B cell (primary cell): ENCODE measurements at regions not wholly inside any gene's neighbourhood (a gene's known extent, or its start where the extent isn't known, plus 50 kb on each side); places are given as distances from the start of the nearest gene placed in this dataset.

ENCODE experiments used
- ATAC-seq: fragments of 200-7000 bp; cut with Tn5 transposase; one replicate; pipeline ENCODE4 v1.10.0; 2021; ENCODE audit warnings: low read depth, mild to moderate bottlenecking, moderate number of reproducible peaks, moderate library complexity
- CTCF ChIA-PET: fragments of 350-600 bp; sonication (Branson Sonifier 250); formaldehyde crosslinking; loops from one replicate; lab custom pipeline; 2021; ENCODE audit warnings: antibody characterized with exemption, inconsistent platforms; lab: Charles Lee
- POLR2A ChIA-PET: fragments of 350-600 bp; sonication (Branson Sonifier 250); formaldehyde crosslinking; loops from one replicate; lab custom pipeline; 2021; ENCODE audit warnings: antibody characterized with exemption; lab: Charles Lee
- DNase-seq: peaks from one replicate; pipeline ENCODE4 v3.0.0; 2013
- H2AFZ ChIP-seq: 2 replicates; pipeline ENCODE4 v1.6.1; 2012; ENCODE audit warnings: mild to moderate bottlenecking, low read depth, low read length; ENCODE audit not compliant: insufficient read depth, poor library complexity, severe bottlenecking
- H3K27ac ChIP-seq, 2 donors: 1 replicate in 1 of 2; 2 replicates in 1 of 2; pipeline ENCODE4 v1.5.1; 2012 to 2013; ENCODE audit warnings: low read length in 2 of 2, mild to moderate bottlenecking in 2 of 2, moderate library complexity in 1 of 2
- H3K27me3 ChIP-seq, 4 experiments: fragments of 200-600 bp in 1 of 4; sonication (generic) in 1 of 4; replicated peaks in 1 of 4; 1 replicate in 2 of 4; 2 replicates in 2 of 4; pipeline versions ENCODE4 v1.6.1 to v1.7.0; 2013 to 2016; ENCODE audit warnings: low read length in 3 of 4, mild to moderate bottlenecking in 2 of 4, mixed read lengths in 1 of 4, moderate library complexity in 1 of 4; ENCODE audit not compliant: insufficient read depth in 4 of 4, control insufficient read depth in 3 of 4; ENCODE audit errors: control extremely low read depth in 1 of 4
- H3K36me3 ChIP-seq, 2 experiments: replicated peaks in 1 of 2; 1 replicate in 1 of 2; 2 replicates in 1 of 2; pipeline versions ENCODE4 v1.6.1 to v1.7.1; 2013; ENCODE audit warnings: low read length in 1 of 2; ENCODE audit not compliant: insufficient read depth in 2 of 2, control insufficient read depth in 1 of 2; ENCODE audit errors: control extremely low read depth in 1 of 2, extremely low read depth in 1 of 2
- H3K4me1 ChIP-seq, 2 donors: fragments of 200-600 bp in 1 of 2; sonication (generic) in 1 of 2; 1 replicate in 1 of 2; 2 replicates in 1 of 2; pipeline versions ENCODE4 v1.5.1 to v1.6.1; 2013 to 2017; ENCODE audit warnings: low read length in 2 of 2; ENCODE audit not compliant: control insufficient read depth in 2 of 2, insufficient read depth in 2 of 2
- H3K4me2 ChIP-seq: replicated peaks from 2 replicates; pipeline ENCODE3; 2012; ENCODE audit warnings: mild to moderate bottlenecking, low read depth, low read length; ENCODE audit not compliant: poor library complexity, severe bottlenecking
- H3K4me3 ChIP-seq, 5 experiments: fragments of 200-600 bp in 1 of 5; sonication (generic) in 1 of 5; 1 replicate in 3 of 5; 2 replicates in 2 of 5; pipeline versions ENCODE4 v1.5.1 to v1.7.0; 2011 to 2016; ENCODE audit warnings: low read length in 4 of 5, mild to moderate bottlenecking in 4 of 5, low read depth in 2 of 5, control low read depth in 1 of 5, moderate library complexity in 1 of 5; ENCODE audit not compliant: insufficient read depth in 1 of 5; ENCODE audit errors: control extremely low read depth in 1 of 5, extremely low read depth in 1 of 5
- H3K79me2 ChIP-seq: fragments of 200-600 bp; sonication (generic); one replicate; pipeline ENCODE4 v1.6.0; 2016; ENCODE audit warnings: low read length; ENCODE audit not compliant: control insufficient read depth, insufficient read depth
- H3K9ac ChIP-seq: fragments of 200-600 bp; sonication (generic); 2 replicates; pipeline ENCODE4 v1.6.1; 2017; ENCODE audit warnings: mild to moderate bottlenecking, low read length, moderate library complexity
- H3K9me3 ChIP-seq, 3 donors: one replicate each; pipeline versions ENCODE4 v1.6.1 to v1.7.1; 2013; ENCODE audit warnings: low read length in 2 of 3; ENCODE audit not compliant: control insufficient read depth in 2 of 3, insufficient read depth in 1 of 3; ENCODE audit errors: control extremely low read depth in 1 of 3
- H4K20me1 ChIP-seq: 2 replicates; pipeline ENCODE4 v1.6.0; 2012; ENCODE audit warnings: mild to moderate bottlenecking, low read length; ENCODE audit not compliant: insufficient read depth, control insufficient read depth, poor library complexity, severe bottlenecking
- H3K27ac Mint-ChIP-seq: one replicate; pipeline ENCODE4 v1.8.0; 2021; ENCODE audit warnings: mixed read lengths
- H3K27me3 Mint-ChIP-seq: one replicate; pipeline ENCODE4 v1.8.0; 2021; ENCODE audit warnings: mixed read lengths
- H3K4me1 Mint-ChIP-seq: one replicate; pipeline ENCODE4 v1.8.0; 2021; ENCODE audit warnings: mixed read lengths
- H3K4me3 Mint-ChIP-seq: one replicate; pipeline ENCODE4 v1.8.0; 2021; ENCODE audit warnings: mixed read lengths
- H3K9me3 Mint-ChIP-seq: one replicate; pipeline ENCODE4 v1.8.0; 2022; ENCODE audit warnings: mixed read lengths; ENCODE audit not compliant: insufficient read depth
- EZH2 ChIP-seq: IDR thresholded peaks from 2 replicates; pipeline ENCODE4 v1.6.1; 2012; ENCODE audit warnings: borderline replicate concordance, low read depth, mild to moderate bottlenecking, moderate library complexity, low read length; ENCODE audit not compliant: insufficient read depth, poor library complexity, severe bottlenecking
- WGBS: methylation state at CpG from one replicate; pipeline ENCODE4 v1.1.5; 2013; ENCODE audit warnings: missing lambda C conversion rate; ENCODE audit not compliant: insufficient coverage; 5-methylcytosine and 5-hydroxymethylcytosine counted together
- intact Hi-C: fragments of 100-400 bp; cut with micrococcal nuclease; formaldehyde crosslinking; loops from one replicate; pipeline ENCODE4 v1.10.0; 2022
- TF ChIP-seq, protein P1 (sequence below): fragments of 200-600 bp; IDR thresholded peaks from one replicate; pipeline ENCODE4 v1.8.0; 2022; ENCODE audit warnings: antibody characterized with exemption, mild to moderate bottlenecking

DNA sequence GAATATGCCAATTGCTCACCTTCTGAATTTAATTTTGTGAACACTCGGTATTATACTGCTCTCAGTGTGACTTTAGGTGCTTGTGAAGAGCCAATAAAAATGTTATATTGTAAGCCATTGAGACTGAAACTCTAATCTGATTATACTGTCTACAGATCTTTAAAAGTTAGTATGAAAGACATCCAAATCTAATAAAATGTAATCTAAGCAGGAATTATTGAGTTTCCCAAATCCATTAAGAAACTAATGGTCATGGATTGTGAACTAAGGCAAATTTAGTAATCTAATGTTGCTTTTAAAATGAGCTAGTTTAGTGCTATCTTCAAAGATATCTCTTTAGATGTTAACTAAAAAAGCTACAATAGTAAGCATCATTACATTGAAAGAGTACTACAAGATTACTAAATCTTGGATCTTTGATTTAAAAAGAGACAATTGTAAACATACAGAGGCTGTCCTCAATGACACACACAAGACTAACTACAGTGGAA is 1132.4 kb upstream of the B3GALT2 start:
- DNase-seq, result no peak
- no peaks in the 10 kb centered on the region for H3K79me2 ChIP-seq
- intact Hi-C loops, result no loop called here
- H3K27ac ChIP-seq, result no peak overlapping the region
- no peak overlapping the region for H2AFZ ChIP-seq
- H3K9me3 Mint-ChIP-seq, result no peaks in the 10 kb centered on the region
- ChIA-PET CTCF (no interaction called here), POLR2A (no interaction called here)
- H3K4me3 ChIP-seq, result no peak overlapping the region
- H3K4me3 Mint-ChIP-seq, result no peak overlapping the region
- WGBS, result no CpG with 5 or more reads among the region's 1 CpG
- H3K4me1 Mint-ChIP-seq, result no peaks in the 10 kb centered on the region
- no peak overlapping the region for H3K4me2 ChIP-seq
- no peaks in the 10 kb centered on the region for H3K9me3 ChIP-seq
- H3K4me1 ChIP-seq, result no peaks in the 10 kb centered on the region
- H3K27ac Mint-ChIP-seq, result no peak overlapping the region
- H3K27me3 ChIP-seq, result peaks cover 0 to 2% (median 0%) of the 10 kb centered on the region in 4 experiments
- no peak overlapping the region for H3K9ac ChIP-seq
- no peaks in the 10 kb centered on the region for H3K36me3 ChIP-seq
- no peak for ATAC-seq
- TF ChIP-seq EZH2, result no peak
- TF ChIP-seq, protein P1, sequence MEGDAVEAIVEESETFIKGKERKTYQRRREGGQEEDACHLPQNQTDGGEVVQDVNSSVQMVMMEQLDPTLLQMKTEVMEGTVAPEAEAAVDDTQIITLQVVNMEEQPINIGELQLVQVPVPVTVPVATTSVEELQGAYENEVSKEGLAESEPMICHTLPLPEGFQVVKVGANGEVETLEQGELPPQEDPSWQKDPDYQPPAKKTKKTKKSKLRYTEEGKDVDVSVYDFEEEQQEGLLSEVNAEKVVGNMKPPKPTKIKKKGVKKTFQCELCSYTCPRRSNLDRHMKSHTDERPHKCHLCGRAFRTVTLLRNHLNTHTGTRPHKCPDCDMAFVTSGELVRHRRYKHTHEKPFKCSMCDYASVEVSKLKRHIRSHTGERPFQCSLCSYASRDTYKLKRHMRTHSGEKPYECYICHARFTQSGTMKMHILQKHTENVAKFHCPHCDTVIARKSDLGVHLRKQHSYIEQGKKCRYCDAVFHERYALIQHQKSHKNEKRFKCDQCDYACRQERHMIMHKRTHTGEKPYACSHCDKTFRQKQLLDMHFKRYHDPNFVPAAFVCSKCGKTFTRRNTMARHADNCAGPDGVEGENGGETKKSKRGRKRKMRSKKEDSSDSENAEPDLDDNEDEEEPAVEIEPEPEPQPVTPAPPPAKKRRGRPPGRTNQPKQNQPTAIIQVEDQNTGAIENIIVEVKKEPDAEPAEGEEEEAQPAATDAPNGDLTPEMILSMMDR, result no peak
- no peaks in the 10 kb centered on the region for H3K27me3 Mint-ChIP-seq
- no peaks in the 10 kb centered on the region for H4K20me1 ChIP-seq

DNA sequence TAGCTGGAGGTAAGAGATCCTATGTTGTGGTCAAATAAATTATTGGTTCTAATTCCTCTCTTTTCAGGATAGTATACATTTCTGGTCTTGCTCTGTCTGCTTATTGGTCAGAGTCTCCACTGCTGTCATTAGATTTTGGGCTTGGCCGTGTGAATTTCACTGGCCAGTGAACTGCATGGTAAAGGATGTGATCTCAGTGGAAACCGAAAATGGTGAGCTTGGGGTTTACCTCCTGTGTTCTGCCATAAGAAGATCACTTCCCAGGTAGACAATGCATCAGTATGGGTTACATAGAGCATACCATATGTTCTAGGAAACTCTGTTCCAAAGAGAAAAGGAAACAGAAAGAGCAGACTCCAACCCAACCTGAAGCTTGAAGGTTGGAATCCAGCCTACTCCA is 1123.3 kb upstream of the B3GALT2 start:
- Histone ChIP-seq H3K79me2 (no peaks in the 10 kb centered on the region), H3K27me3 (no peaks in the 10 kb centered on the region), H2AFZ (no peak overlapping the region), H3K27ac (no peak overlapping the region), H3K9me3 (peaks cover 0 to 4% (median 0%) of the 10 kb centered on the region in 3 donors), H3K36me3 (no peaks in the 10 kb centered on the region), H3K4me3 (no peak overlapping the region), H3K4me1 (no peaks in the 10 kb centered on the region), H4K20me1 (no peaks in the 10 kb centered on the region), H3K4me2 (no peak overlapping the region), H3K9ac (no peak overlapping the region)
- H3K27ac Mint-ChIP-seq, result no peak overlapping the region
- no peak for ATAC-seq
- no peaks in the 10 kb centered on the region for H3K9me3 Mint-ChIP-seq
- TF ChIP-seq, protein P1, result no peak
- TF ChIP-seq EZH2, result no peak
- no peaks in the 10 kb centered on the region for H3K27me3 Mint-ChIP-seq
- no peak overlapping the region for H3K4me3 Mint-ChIP-seq
- no peak for DNase-seq
- ChIA-PET POLR2A (no interaction called here), CTCF (no interaction called here)
- WGBS, result 92% methylated on average over 2 of the region's 2 CpGs
- intact Hi-C loops, result no loop called here
- H3K4me1 Mint-ChIP-seq, result no peaks in the 10 kb centered on the region
